ENCODE measurements at regions not wholly inside any gene's neighbourhood (a gene's known extent, or its start where the extent isn't known, plus 50 kb on each side); places are given as distances from the start of the nearest gene placed in this dataset.

DNA sequence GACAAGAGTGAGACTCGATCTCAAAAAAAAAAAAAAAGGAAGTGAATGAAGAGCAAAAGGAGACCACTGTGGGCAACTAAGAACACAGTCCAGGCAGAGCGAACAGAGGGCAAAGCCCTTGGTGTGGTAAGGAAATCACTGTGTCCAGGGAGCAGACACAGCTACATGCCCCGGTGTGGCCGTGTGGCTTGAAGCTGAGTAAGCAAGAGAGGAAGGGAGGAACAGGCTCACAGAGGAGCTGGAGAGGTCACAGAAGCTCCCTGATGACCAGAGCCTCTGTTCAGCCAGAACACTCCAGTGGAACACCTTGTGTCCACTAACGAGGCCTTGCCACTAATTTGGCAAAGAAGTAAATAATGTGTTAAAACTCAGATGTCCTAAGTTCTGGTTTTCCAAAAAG lies 60.6 kb upstream of the GATA2 start:
- H3K27ac Mint-ChIP-seq, result no peak overlapping the region
- TF ChIP-seq, protein P1, sequence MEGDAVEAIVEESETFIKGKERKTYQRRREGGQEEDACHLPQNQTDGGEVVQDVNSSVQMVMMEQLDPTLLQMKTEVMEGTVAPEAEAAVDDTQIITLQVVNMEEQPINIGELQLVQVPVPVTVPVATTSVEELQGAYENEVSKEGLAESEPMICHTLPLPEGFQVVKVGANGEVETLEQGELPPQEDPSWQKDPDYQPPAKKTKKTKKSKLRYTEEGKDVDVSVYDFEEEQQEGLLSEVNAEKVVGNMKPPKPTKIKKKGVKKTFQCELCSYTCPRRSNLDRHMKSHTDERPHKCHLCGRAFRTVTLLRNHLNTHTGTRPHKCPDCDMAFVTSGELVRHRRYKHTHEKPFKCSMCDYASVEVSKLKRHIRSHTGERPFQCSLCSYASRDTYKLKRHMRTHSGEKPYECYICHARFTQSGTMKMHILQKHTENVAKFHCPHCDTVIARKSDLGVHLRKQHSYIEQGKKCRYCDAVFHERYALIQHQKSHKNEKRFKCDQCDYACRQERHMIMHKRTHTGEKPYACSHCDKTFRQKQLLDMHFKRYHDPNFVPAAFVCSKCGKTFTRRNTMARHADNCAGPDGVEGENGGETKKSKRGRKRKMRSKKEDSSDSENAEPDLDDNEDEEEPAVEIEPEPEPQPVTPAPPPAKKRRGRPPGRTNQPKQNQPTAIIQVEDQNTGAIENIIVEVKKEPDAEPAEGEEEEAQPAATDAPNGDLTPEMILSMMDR (IDR thresholded peaks at IDR 0.05; ENCODE audit: unreplicated experiment), result no peak
- H3K9me3 Mint-ChIP-seq (ENCODE audit: low read depth), result no peaks in the 10 kb centered on the region
- no peaks in the 10 kb centered on the region for H3K36me3 Mint-ChIP-seq (ENCODE audit: insufficient read depth)
- no peak overlapping the region for H3K4me3 Mint-ChIP-seq (ENCODE audit: low read depth)
- DNase-seq (ENCODE audit: low spot score, unreplicated experiment), result no peak
- peaks cover 57% of the 10 kb centered on the region for H3K27me3 Mint-ChIP-seq
- H3K4me1 Mint-ChIP-seq (ENCODE audit: low read depth), result no peaks in the 10 kb centered on the region

DNA sequence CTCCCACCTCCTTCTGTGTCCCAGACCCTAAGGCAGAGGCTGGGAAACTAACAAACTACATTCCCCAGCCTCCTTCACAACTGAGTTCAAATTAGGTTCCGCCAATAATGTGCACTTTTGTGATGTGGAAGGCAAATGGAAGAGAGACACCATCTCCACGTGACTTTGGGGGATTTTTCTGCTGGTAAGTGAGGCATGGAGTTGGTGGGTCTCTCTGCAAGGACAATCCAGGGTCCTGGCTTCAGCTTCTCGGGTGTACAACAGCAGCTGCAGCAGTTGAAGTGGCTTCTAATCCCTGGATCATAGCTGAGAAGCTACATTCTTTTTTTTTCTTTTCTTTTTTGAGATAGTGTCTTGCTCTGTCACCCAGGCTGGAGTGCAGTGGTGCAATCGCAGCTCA lies 58.9 kb upstream of the GATA2 start:
- no peaks in the 10 kb centered on the region for H3K36me3 Mint-ChIP-seq (ENCODE audit: insufficient read depth)
- no peak overlapping the region for H3K27ac Mint-ChIP-seq
- DNase-seq (ENCODE audit: low spot score, unreplicated experiment), result no peak
- peaks cover 52% of the 10 kb centered on the region for H3K27me3 Mint-ChIP-seq
- no peaks in the 10 kb centered on the region for H3K4me1 Mint-ChIP-seq (ENCODE audit: low read depth)
- H3K9me3 Mint-ChIP-seq (ENCODE audit: low read depth), result no peaks in the 10 kb centered on the region
- no peak overlapping the region for H3K4me3 Mint-ChIP-seq (ENCODE audit: low read depth)
- TF ChIP-seq, protein P1 (IDR thresholded peaks at IDR 0.05; ENCODE audit: unreplicated experiment), result no peak

DNA sequence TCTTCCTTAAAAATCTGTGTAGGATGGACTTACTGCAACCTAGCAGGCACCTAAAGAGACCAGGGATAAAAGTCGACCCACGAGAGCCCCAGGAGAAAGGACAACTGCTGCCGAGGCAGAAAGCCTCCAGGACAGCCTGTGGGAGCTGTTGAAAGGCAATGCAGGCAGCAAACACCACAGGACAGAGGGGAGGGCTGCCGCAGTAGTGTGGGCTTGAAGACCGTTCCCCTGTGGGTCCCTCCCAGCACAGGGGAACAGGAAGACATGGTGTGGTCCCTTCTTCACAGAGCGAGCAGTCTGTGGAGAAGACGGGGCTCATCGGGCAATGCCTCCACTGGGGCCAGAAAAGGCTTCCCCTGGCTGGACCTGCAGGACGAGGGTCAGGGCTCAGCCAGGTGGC lies 58.5 kb upstream of the GATA2 start:
- no peaks in the 10 kb centered on the region for H3K9me3 Mint-ChIP-seq (ENCODE audit: low read depth)
- H3K27me3 Mint-ChIP-seq, result peaks cover 52% of the 10 kb centered on the region
- DNase-seq (ENCODE audit: low spot score, unreplicated experiment), result no peak
- no peak overlapping the region for H3K4me3 Mint-ChIP-seq (ENCODE audit: low read depth)
- H3K4me1 Mint-ChIP-seq (ENCODE audit: low read depth), result no peaks in the 10 kb centered on the region
- no peaks in the 10 kb centered on the region for H3K36me3 Mint-ChIP-seq (ENCODE audit: insufficient read depth)
- TF ChIP-seq, protein P1 (IDR thresholded peaks at IDR 0.05; ENCODE audit: unreplicated experiment), result no peak
- no peak overlapping the region for H3K27ac Mint-ChIP-seq

DNA sequence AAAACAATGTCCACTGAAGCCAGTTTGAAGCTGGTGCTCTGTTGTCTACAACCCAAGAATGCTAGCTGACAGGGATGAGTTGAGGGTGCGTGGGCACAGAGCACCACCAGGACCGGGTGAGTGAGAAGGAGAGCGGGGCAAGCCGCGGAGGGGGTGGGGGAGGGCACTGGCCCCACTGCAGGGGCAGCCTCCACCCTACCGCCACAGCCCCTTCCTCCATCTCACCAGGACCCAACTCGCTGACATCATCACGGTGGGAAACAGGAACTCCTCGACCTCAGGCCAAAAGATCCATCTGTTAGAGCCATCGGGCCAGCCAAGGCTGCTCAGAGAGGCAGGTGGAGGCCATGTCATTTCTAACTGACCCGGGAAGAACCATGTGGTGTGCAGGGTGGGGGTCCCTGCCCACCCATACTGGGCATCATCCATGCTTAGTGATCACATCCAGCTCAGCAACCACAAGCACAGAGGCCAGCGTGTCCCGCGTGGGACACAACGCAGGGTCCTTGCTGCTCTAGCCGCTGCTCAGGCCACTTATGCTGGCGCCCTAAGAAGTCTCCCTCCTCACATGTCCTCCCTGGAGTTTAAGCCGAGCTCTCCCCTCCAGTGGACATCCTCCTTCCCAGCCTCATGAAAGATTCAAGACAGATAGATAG lies 57.6 kb upstream of the GATA2 start:
- Mint-ChIP-seq H3K4me3 (ENCODE audit: low read depth) (no peak overlapping the region), H3K27ac (no peak overlapping the region), H3K9me3 (ENCODE audit: low read depth) (no peaks in the 10 kb centered on the region), H3K4me1 (ENCODE audit: low read depth) (no peaks in the 10 kb centered on the region), H3K27me3 (peaks cover 47% of the 10 kb centered on the region), H3K36me3 (ENCODE audit: insufficient read depth) (no peaks in the 10 kb centered on the region)
- no peak for DNase-seq (ENCODE audit: low spot score, unreplicated experiment)
- TF ChIP-seq, protein P1 (IDR thresholded peaks at IDR 0.05; ENCODE audit: unreplicated experiment), result no peak

DNA sequence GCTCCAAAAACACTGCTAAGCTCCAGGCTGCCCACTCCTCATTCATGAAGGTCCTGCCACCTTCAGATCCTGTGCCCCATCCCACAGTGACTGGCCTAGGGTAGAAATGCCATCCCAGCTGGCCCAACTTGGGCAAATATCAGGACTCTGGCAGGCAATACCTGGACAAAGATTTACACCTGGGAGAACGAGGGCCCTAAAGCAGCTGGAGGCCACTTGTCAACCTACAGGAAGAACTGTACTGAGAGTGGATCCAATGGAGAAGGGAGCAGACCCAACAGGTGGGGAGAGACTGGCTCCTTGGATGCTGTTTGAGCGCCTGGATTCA lies 57.1 kb upstream of the GATA2 start:
- H3K4me1 Mint-ChIP-seq (ENCODE audit: low read depth), result no peaks in the 10 kb centered on the region
- H3K36me3 Mint-ChIP-seq (ENCODE audit: insufficient read depth), result no peaks in the 10 kb centered on the region
- H3K9me3 Mint-ChIP-seq (ENCODE audit: low read depth), result no peaks in the 10 kb centered on the region
- TF ChIP-seq, protein P1 (IDR thresholded peaks at IDR 0.05; ENCODE audit: unreplicated experiment), result no peak
- no peak overlapping the region for H3K4me3 Mint-ChIP-seq (ENCODE audit: low read depth)
- peaks cover 47% of the 10 kb centered on the region for H3K27me3 Mint-ChIP-seq
- H3K27ac Mint-ChIP-seq, result no peak overlapping the region
- DNase-seq (ENCODE audit: low spot score, unreplicated experiment), result no peak
